ENCODE measurements at regions not wholly inside any gene's neighbourhood (a gene's known extent, or its start where the extent isn't known, plus 50 kb on each side); places are given as distances from the start of the nearest gene placed in this dataset.
A peak's percentile ranks its signal among the peaks of the same experiment; 100 is the strongest.

DNA sequence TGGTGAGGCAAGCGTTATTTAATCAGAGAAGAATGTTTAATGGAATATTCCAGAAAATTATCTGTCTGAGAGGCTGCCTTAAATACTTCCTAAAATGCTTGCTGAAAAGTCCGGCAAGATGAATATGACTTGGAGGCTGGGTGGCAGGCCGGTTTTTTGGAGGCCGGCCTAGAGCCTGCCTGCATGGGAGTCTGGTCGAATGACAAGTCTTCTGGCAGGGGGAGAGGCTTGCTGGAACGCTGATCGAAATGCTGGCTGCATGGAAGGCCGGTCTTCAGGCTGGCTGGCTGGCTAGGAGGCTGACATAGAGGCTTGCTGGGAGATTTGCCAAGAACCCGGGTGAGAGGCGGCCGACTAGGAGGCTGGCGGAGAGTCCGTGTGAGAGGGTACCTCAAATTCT, 135.7 kb downstream of the OR13A1 start:
- peak; percentile 61 for ATAC-seq (ENCODE audit: insufficient number of reproducible peaks, low FRiP score, low read depth)
- Histone ChIP-seq H3K4me1 (ENCODE audit: control insufficient read depth in 1 of 2, low read depth in 2 of 2) (peaks cover 12 to 36% of the 10 kb centered on the region in 2 donors), H3K4me3 (peak overlapping the region; percentile 47), H3K27me3 (replicated peaks; ENCODE audit: insufficient read depth) (no peaks in the 10 kb centered on the region), H3K36me3 (no peaks in the 10 kb centered on the region), H3K27ac (peak overlapping the region; percentile 62 to 86), H3K9me3 (no peaks in the 10 kb centered on the region)
- DNase-seq (ENCODE audit: low spot score): no peak
- TF ChIP-seq CTCF (IDR thresholded peaks at IDR 0.05): no peak

DNA sequence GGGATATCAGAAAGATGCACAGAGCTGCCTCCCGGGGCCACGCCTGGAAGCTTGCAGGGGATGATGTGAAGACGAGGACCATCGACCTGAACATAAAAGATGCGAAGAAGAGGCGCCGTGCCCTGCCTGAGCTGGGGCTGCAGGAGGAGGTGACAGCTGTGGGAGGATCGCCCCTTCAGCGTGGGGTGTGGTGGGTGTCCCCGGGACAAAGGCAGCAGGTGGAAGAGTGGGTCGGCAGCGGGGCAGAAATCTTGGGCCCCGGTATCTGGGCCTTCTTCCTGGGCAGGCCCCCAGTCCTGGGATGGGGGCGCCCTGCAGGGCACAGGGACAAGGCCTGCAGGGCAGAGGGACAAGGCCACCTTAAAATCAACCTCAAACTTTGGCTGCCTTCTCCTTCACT, 134.9 kb downstream of the OR13A1 start:
- Histone ChIP-seq H3K9me3 (no peaks in the 10 kb centered on the region), H3K27me3 (replicated peaks; ENCODE audit: insufficient read depth) (no peaks in the 10 kb centered on the region), H3K36me3 (no peaks in the 10 kb centered on the region), H3K27ac (peak overlapping the region; percentile 62 to 86), H3K4me1 (ENCODE audit: control insufficient read depth in 1 of 2, low read depth in 2 of 2) (peaks cover 12 to 36% of the 10 kb centered on the region in 2 donors), H3K4me3 (no peak overlapping the region)
- TF ChIP-seq CTCF (IDR thresholded peaks at IDR 0.05): no peak
- DNase-seq (ENCODE audit: low spot score) (no peak), ATAC-seq (ENCODE audit: insufficient number of reproducible peaks, low FRiP score, low read depth) (no peak)

DNA sequence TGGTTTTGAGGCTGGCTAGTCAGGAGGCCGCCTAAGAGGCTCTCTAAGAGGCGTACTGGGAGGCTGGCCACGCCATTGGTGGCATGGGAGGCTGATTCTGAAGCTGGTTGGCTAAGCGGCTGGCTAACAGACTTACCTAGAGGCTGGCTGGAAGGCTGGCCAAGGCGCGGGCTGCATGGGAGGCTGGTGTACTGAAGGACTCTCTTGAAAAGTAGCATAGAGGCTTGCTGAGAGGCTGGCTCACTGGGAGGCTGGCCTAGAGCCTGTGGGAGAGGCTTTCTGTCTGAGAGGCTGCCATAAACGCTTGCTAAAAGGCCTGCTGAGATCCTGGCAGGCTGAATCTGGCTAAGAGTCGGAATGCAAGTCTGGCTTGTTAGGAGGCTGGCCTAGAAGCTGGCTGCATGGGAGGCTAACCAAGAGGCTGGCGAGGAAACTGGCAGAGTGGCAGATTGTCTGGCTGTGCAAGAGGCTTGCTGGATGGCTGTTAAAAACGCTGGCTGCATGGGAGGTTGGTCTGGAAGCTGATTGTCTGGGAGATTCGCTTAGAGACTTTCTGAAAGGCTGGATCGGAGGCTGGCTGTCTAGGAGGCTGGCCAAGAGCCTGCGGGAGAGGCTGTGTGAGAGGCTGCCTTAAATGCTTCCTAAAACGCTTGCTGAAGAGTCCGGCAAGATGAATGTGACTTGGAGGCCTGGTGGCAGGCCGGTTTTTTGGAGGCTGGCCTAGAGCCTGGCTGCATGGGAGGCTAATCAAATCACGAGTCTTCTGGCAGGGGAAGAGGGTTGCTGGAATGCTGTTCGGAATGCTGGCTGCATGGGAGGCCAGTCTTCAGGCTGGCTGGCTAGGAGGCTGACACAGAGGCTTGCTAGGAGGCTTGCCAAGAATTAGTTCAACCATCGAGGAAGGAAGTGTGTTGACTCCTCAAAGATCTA, 134.2 kb downstream of the OR13A1 start:
- H3K27me3 ChIP-seq (replicated peaks; ENCODE audit: insufficient read depth): no peaks in the 10 kb centered on the region
- no peak for TF ChIP-seq CTCF (IDR thresholded peaks at IDR 0.05)
- ATAC-seq (ENCODE audit: insufficient number of reproducible peaks, low FRiP score, low read depth): peak; percentile 48
- H3K27ac ChIP-seq: peak overlapping the region; percentile 62 to 86
- no peaks in the 10 kb centered on the region for H3K36me3 ChIP-seq
- DNase-seq (ENCODE audit: low spot score): no peak
- H3K4me1 ChIP-seq (ENCODE audit: control insufficient read depth in 1 of 2, low read depth in 2 of 2): peaks cover 12 to 36% of the 10 kb centered on the region in 2 donors
- no peak overlapping the region for H3K4me3 ChIP-seq
- no peaks in the 10 kb centered on the region for H3K9me3 ChIP-seq

- H3K27me3 ChIP-seq (replicated peaks; ENCODE audit: insufficient read depth): no peaks in the 10 kb centered on the region
- no peak overlapping the region for H3K27ac ChIP-seq
- TF ChIP-seq CTCF (IDR thresholded peaks at IDR 0.05): no peak
- H3K9me3 ChIP-seq: no peaks in the 10 kb centered on the region
- H3K4me3 ChIP-seq: no peak overlapping the region
- no peak for ATAC-seq (ENCODE audit: insufficient number of reproducible peaks, low FRiP score, low read depth)
- no peak for DNase-seq (ENCODE audit: low spot score)
- H3K36me3 ChIP-seq: no peaks in the 10 kb centered on the region
- peaks cover 12 to 27% of the 10 kb centered on the region in 2 donors for H3K4me1 ChIP-seq (ENCODE audit: control insufficient read depth in 1 of 2, low read depth in 2 of 2)
Observed at GRCh38 chr10:45183174-45183573, 132.2 kb downstream of the OR13A1 start.

GRCh38 chr10:45197816-45198485, 117.5 kb downstream of the OR13A1 start:
- no peak for DNase-seq (ENCODE audit: low spot score)
- H3K27me3 ChIP-seq (replicated peaks; ENCODE audit: insufficient read depth): no peaks in the 10 kb centered on the region
- no peaks in the 10 kb centered on the region for H3K36me3 ChIP-seq
- H3K4me1 ChIP-seq (ENCODE audit: control insufficient read depth in 1 of 2, low read depth in 2 of 2): no peaks in the 10 kb centered on the region
- no peak for ATAC-seq (ENCODE audit: insufficient number of reproducible peaks, low FRiP score, low read depth)
- H3K27ac ChIP-seq: no peak overlapping the region
- no peaks in the 10 kb centered on the region for H3K9me3 ChIP-seq
- no peak overlapping the region for H3K4me3 ChIP-seq
- TF ChIP-seq CTCF (IDR thresholded peaks at IDR 0.05): no peak
